ENCODE measurements at regions not wholly inside any gene's neighbourhood (a gene's known extent, or its start where the extent isn't known, plus 50 kb on each side); places are given as distances from the start of the nearest gene placed in this dataset.

DNA sequence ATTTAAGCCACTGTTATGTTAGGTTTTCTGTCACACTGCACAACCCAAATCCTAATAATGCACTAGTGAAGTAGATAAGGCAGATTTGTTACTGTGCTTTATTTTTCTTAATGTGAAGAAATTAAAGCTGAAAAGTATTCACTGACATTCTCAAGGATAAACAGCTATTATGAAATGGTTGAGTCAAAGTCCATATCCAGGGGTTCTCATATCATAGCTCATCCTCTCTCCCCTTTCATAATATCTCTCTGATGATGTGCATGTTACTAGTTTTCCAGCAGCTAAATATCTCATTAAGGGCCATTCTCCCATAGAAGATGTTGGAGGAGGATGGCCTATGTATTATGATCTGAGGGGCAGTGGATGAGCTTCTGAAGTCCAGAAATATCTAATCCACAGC, 53.6 kb upstream of the CCDC190 start:
- intact Hi-C loops (cut with micrococcal nuclease; ENCODE audit: unreplicated experiment) (no loop called here), in situ Hi-C loops (cut with HindIII; ENCODE audit: low pct_unique_long_range_greater_than_20kb, low sequenced_read_pairs) (no loop called here)
- H3K36me3 ChIP-seq (ENCODE audit: control insufficient read depth, insufficient read depth, low read length): no peaks in the 10 kb centered on the region
- no peaks in the 10 kb centered on the region for H3K27me3 ChIP-seq (ENCODE audit: control insufficient read depth, insufficient read depth, low read length)
- no TSS peak for BruUV-seq (replicated peaks)
- 0 out of 2 replicates have a peak, but pooled peaks cover 2% of the 10 kb centered on the region for H3K9me3 ChIP-seq (ENCODE audit: control insufficient read depth, insufficient read depth, low read depth, low read length)
- H3K4me3 ChIP-seq (ENCODE audit: low read depth in 2 of 2, low read length in 2 of 2): no peak overlapping the region
- DNase-seq (ENCODE audit: low read depth, low spot score) (no peak), ATAC-seq (no peak)
- no peaks in the 10 kb centered on the region for H3K4me1 ChIP-seq (ENCODE audit: control insufficient read depth, insufficient read depth, low read length)
- TF ChIP-seq, protein P1, sequence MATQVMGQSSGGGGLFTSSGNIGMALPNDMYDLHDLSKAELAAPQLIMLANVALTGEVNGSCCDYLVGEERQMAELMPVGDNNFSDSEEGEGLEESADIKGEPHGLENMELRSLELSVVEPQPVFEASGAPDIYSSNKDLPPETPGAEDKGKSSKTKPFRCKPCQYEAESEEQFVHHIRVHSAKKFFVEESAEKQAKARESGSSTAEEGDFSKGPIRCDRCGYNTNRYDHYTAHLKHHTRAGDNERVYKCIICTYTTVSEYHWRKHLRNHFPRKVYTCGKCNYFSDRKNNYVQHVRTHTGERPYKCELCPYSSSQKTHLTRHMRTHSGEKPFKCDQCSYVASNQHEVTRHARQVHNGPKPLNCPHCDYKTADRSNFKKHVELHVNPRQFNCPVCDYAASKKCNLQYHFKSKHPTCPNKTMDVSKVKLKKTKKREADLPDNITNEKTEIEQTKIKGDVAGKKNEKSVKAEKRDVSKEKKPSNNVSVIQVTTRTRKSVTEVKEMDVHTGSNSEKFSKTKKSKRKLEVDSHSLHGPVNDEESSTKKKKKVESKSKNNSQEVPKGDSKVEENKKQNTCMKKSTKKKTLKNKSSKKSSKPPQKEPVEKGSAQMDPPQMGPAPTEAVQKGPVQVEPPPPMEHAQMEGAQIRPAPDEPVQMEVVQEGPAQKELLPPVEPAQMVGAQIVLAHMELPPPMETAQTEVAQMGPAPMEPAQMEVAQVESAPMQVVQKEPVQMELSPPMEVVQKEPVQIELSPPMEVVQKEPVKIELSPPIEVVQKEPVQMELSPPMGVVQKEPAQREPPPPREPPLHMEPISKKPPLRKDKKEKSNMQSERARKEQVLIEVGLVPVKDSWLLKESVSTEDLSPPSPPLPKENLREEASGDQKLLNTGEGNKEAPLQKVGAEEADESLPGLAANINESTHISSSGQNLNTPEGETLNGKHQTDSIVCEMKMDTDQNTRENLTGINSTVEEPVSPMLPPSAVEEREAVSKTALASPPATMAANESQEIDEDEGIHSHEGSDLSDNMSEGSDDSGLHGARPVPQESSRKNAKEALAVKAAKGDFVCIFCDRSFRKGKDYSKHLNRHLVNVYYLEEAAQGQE (IDR thresholded peaks at IDR 0.05; ENCODE audit: insufficient read depth in 1 of 2, low read depth in 2 of 2, low read length in 1 of 2): no peak
- TF ChIP-seq SIN3A (IDR thresholded peaks at IDR 0.05; ENCODE audit: borderline replicate concordance, insufficient read depth, low read depth, low read length) (no peak), POLR2AphosphoS5 (IDR thresholded peaks at IDR 0.05; ENCODE audit: low read depth, low read length) (no peak), TCF7L2 (IDR thresholded peaks at IDR 0.05; ENCODE audit: low read depth, low read length) (no peak)
- TF ChIP-seq, protein P2, sequence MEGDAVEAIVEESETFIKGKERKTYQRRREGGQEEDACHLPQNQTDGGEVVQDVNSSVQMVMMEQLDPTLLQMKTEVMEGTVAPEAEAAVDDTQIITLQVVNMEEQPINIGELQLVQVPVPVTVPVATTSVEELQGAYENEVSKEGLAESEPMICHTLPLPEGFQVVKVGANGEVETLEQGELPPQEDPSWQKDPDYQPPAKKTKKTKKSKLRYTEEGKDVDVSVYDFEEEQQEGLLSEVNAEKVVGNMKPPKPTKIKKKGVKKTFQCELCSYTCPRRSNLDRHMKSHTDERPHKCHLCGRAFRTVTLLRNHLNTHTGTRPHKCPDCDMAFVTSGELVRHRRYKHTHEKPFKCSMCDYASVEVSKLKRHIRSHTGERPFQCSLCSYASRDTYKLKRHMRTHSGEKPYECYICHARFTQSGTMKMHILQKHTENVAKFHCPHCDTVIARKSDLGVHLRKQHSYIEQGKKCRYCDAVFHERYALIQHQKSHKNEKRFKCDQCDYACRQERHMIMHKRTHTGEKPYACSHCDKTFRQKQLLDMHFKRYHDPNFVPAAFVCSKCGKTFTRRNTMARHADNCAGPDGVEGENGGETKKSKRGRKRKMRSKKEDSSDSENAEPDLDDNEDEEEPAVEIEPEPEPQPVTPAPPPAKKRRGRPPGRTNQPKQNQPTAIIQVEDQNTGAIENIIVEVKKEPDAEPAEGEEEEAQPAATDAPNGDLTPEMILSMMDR (IDR thresholded peaks at IDR 0.05): no peak
- no peak overlapping the region for H3K27ac ChIP-seq (ENCODE audit: low read length)
- CTCF ChIA-PET: no interaction called here
- POLR2A ChIA-PET: no interaction called here

DNA sequence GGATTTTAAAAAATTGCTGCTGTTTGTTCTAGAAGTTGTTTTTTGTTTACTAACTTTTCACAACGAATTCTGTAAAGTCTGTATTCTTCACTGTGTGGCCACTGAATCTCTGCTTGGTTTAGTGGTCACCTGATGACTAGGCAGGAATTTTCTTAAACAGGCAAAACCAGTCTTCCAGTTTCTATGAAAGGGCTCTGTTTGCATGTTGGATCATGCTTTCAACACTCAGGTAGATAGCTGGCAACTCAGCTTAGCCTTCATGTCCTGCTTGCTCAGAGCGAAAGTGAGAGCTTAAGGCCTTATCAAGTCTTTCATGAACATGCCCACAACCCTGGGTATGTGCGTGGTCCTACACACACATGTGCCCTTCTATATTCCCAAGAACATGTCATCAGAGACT, 52.4 kb upstream of the CCDC190 start:
- in situ Hi-C loops (cut with HindIII; ENCODE audit: low pct_unique_long_range_greater_than_20kb, low sequenced_read_pairs) (no loop called here), intact Hi-C loops (cut with micrococcal nuclease; ENCODE audit: unreplicated experiment) (no loop called here)
- POLR2A ChIA-PET: no interaction called here
- BruUV-seq (replicated peaks): no TSS peak
- Histone ChIP-seq H3K9me3 (ENCODE audit: control insufficient read depth, insufficient read depth, low read depth, low read length) (0 out of 2 replicates have a peak, but pooled peaks cover 2% of the 10 kb centered on the region), H3K36me3 (ENCODE audit: control insufficient read depth, insufficient read depth, low read length) (no peaks in the 10 kb centered on the region), H3K27ac (ENCODE audit: low read length) (no peak overlapping the region), H3K27me3 (ENCODE audit: control insufficient read depth, insufficient read depth, low read length) (no peaks in the 10 kb centered on the region), H3K4me1 (ENCODE audit: control insufficient read depth, insufficient read depth, low read length) (no peaks in the 10 kb centered on the region), H3K4me3 (ENCODE audit: low read depth in 2 of 2, low read length in 2 of 2) (no peak overlapping the region)
- CTCF ChIA-PET: no interaction called here
- ATAC-seq (no peak), DNase-seq (ENCODE audit: low read depth, low spot score) (no peak)
- no peak for TF ChIP-seq TCF7L2 (IDR thresholded peaks at IDR 0.05; ENCODE audit: low read depth, low read length)

DNA sequence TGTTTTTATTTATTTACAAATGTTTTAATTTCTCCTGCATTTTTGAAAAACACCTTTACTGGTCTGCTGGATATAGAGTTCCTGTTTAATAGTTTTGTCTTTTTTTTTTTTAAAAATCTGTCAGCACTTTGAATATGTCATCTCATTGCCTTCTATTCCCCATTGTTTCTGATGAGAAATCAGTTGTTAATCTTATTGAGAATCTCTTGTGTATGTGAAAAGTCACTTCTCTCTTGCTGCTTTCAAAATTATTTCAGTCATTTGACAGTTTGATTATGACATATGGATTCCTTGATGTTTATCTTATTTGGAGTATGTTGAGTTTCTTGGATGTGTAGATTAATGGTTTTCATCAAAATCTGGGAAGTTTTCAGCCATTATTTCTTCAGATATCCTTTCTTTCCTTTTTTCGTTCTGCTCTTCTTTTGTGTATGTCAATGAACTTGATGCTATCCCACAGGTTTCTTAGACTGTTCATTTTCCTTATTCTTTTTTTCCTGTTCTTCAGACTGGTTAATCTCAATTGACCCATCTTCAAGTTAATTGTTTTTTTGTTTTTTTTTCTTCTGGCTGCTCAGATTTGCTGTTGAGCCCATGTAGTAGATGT, 51.2 kb upstream of the CCDC190 start:
- intact Hi-C loops (cut with micrococcal nuclease; ENCODE audit: unreplicated experiment): no loop called here
- POLR2A ChIA-PET: interaction anchor here (0.6 kb wide), 1 partner anchor 36 kb away, joined by 3 read pairs; no protein-coding TSS in a partner anchor

More for the DNA sequence above, 51.2 kb upstream of the CCDC190 start:
- H3K36me3 ChIP-seq (ENCODE audit: control insufficient read depth, insufficient read depth, low read length): no peaks in the 10 kb centered on the region
- TF ChIP-seq TCF7L2 (IDR thresholded peaks at IDR 0.05; ENCODE audit: low read depth, low read length) (no peak), SIN3A (IDR thresholded peaks at IDR 0.05; ENCODE audit: borderline replicate concordance, insufficient read depth, low read depth, low read length) (no peak), POLR2AphosphoS5 (IDR thresholded peaks at IDR 0.05; ENCODE audit: low read depth, low read length) (no peak)
- TF ChIP-seq, protein P2 (IDR thresholded peaks at IDR 0.05): no peak
- TF ChIP-seq, protein P1 (IDR thresholded peaks at IDR 0.05; ENCODE audit: insufficient read depth in 1 of 2, low read depth in 2 of 2, low read length in 1 of 2): no peak
- H3K27me3 ChIP-seq (ENCODE audit: control insufficient read depth, insufficient read depth, low read length): no peaks in the 10 kb centered on the region
- no peak for DNase-seq (ENCODE audit: low read depth, low spot score)
- no peak overlapping the region for H3K4me3 ChIP-seq (ENCODE audit: low read depth in 2 of 2, low read length in 2 of 2)
- H3K9me3 ChIP-seq (ENCODE audit: control insufficient read depth, insufficient read depth, low read depth, low read length): 0 out of 2 replicates have a peak, but pooled peaks cover 2% of the 10 kb centered on the region
- ATAC-seq: no peak
- H3K4me1 ChIP-seq (ENCODE audit: control insufficient read depth, insufficient read depth, low read length): no peaks in the 10 kb centered on the region
- BruUV-seq (replicated peaks): no TSS peak
- CTCF ChIA-PET: no interaction called here
- in situ Hi-C loops (cut with HindIII; ENCODE audit: low pct_unique_long_range_greater_than_20kb, low sequenced_read_pairs): no loop called here
- no peak overlapping the region for H3K27ac ChIP-seq (ENCODE audit: low read length)
